Neuronal stem cell (in vitro differentiated cells): ENCODE measurements at regions not wholly inside any gene's neighbourhood (a gene's known extent, or its start where the extent isn't known, plus 50 kb on each side); places are given as distances from the start of the nearest gene placed in this dataset.
A peak's percentile ranks its signal among the peaks of the same experiment; 100 is the strongest.
"Not testable (repeated sequence)": the region's sequence is repeated elsewhere in the genome, so short reads cannot be mapped to it uniquely, and the experiment has no call there.

Source experiments
- DNase-seq: peaks from one replicate; pipeline ENCODE4 v3.0.0-alpha.2; 2013; ENCODE audit warnings: low spot score
- H2AFZ ChIP-seq: one replicate; pipeline ENCODE4 v1.6.1; 2013; ENCODE audit warnings: mild to moderate bottlenecking, low read length, inconsistent platforms
- H2AK5ac ChIP-seq: 2 replicates; pipeline ENCODE4 v1.6.1; 2013; ENCODE audit warnings: low read depth, mild to moderate bottlenecking, inconsistent platforms, low read length, moderate library complexity, mixed read lengths
- H2BK120ac ChIP-seq: 2 replicates; pipeline ENCODE4 v1.6.1; 2013; ENCODE audit warnings: low read depth, mild to moderate bottlenecking, inconsistent platforms, low read length, moderate library complexity, mixed read lengths
- H2BK12ac ChIP-seq: one replicate; pipeline ENCODE4 v1.6.1; 2013; ENCODE audit warnings: low read length, inconsistent platforms
- H2BK15ac ChIP-seq: 2 replicates; pipeline ENCODE4 v1.6.1; 2013; ENCODE audit warnings: mild to moderate bottlenecking, low read length, inconsistent platforms, mixed read lengths
- H2BK5ac ChIP-seq: one replicate; pipeline ENCODE4 v1.6.1; 2013; ENCODE audit warnings: inconsistent platforms, mild to moderate bottlenecking, low read length, moderate library complexity
- H3K14ac ChIP-seq: one replicate; pipeline ENCODE4 v1.6.1; 2013; ENCODE audit warnings: low read length, inconsistent platforms
- H3K18ac ChIP-seq: 2 replicates; pipeline ENCODE4 v1.6.1; 2013; ENCODE audit warnings: low read length, inconsistent platforms
- H3K23ac ChIP-seq: 2 replicates; pipeline ENCODE4 v1.6.1; 2013; ENCODE audit warnings: low read depth, mild to moderate bottlenecking, mixed read lengths, low read length, inconsistent platforms; ENCODE audit not compliant: poor library complexity
- H3K27ac ChIP-seq: replicated peaks from 3 replicates; pipeline ENCODE4 v1.5.1; 2013; ENCODE audit warnings: low read length, inconsistent platforms
- H3K27me3 ChIP-seq, 3 experiments: 2 replicates each; pipeline ENCODE4 v1.6.1; 2013; ENCODE audit warnings: low read length in 3 of 3, mild to moderate bottlenecking in 2 of 3, inconsistent platforms in 1 of 3, low read depth in 1 of 3, mixed read lengths in 1 of 3, moderate library complexity in 1 of 3; ENCODE audit not compliant: control insufficient read depth in 3 of 3, insufficient read depth in 3 of 3
- H3K36me3 ChIP-seq, 2 donors: replicated peaks in 1 of 2; 2 replicates each; pipeline ENCODE4 v1.6.1; 2013; ENCODE audit warnings: low read length in 2 of 2; ENCODE audit not compliant: control insufficient read depth in 2 of 2, insufficient read depth in 2 of 2
- H3K4ac ChIP-seq: 2 replicates; pipeline ENCODE4 v1.6.1; 2013; ENCODE audit warnings: inconsistent platforms, mild to moderate bottlenecking, low read length, moderate library complexity
- H3K4me1 ChIP-seq, 2 donors: 1 replicate in 1 of 2; 2 replicates in 1 of 2; pipeline ENCODE4 v1.6.1; 2013; ENCODE audit warnings: low read length in 2 of 2, low read depth in 1 of 2; ENCODE audit not compliant: control insufficient read depth in 2 of 2, insufficient read depth in 1 of 2
- H3K4me2 ChIP-seq: one replicate; pipeline ENCODE4 v1.6.1; 2013; ENCODE audit warnings: mild to moderate bottlenecking, low read length, inconsistent platforms; ENCODE audit not compliant: insufficient read depth, poor library complexity, severe bottlenecking
- H3K4me3 ChIP-seq, 2 donors: 2 replicates each; pipeline ENCODE4 v1.5.1; 2013; ENCODE audit warnings: low read length in 2 of 2, mild to moderate bottlenecking in 2 of 2, inconsistent platforms in 1 of 2, moderate library complexity in 1 of 2
- H3K79me1 ChIP-seq: one replicate; pipeline ENCODE4 v1.6.1; 2013; ENCODE audit warnings: low read depth, mild to moderate bottlenecking, inconsistent platforms, low read length, moderate library complexity
- H3K9ac ChIP-seq: one replicate; pipeline ENCODE4 v1.6.1; 2013; ENCODE audit warnings: mild to moderate bottlenecking, low read depth, low read length, inconsistent platforms; ENCODE audit not compliant: poor library complexity
- H3K9me3 ChIP-seq, 2 donors: replicated peaks in 1 of 2; 2 replicates each; pipeline versions ENCODE3 to v1.6.1; 2013; ENCODE audit warnings: low read length in 2 of 2, mild to moderate bottlenecking in 2 of 2, inconsistent platforms in 1 of 2, low read depth in 1 of 2, mixed read lengths in 1 of 2, moderate library complexity in 1 of 2; ENCODE audit not compliant: control insufficient read depth in 2 of 2, insufficient read depth in 1 of 2
- H4K8ac ChIP-seq: one replicate; pipeline ENCODE4 v1.6.1; 2013; ENCODE audit warnings: low read depth, mild to moderate bottlenecking, inconsistent platforms, low read length, moderate library complexity
- H4K91ac ChIP-seq: one replicate; pipeline ENCODE4 v1.6.1; 2013; ENCODE audit warnings: low read length, low read depth, mild to moderate bottlenecking, inconsistent platforms; ENCODE audit not compliant: poor library complexity
- WGBS, 2 donors: extraction: QIAGEN DNeasy Blood & Tissue Kit; methylation state at CpG; one replicate each; pipeline ENCODE4 v1.1.7; 2013; ENCODE audit warnings: missing lambda C conversion rate in 2 of 2, mixed read lengths in 1 of 2; ENCODE audit not compliant: insufficient read length in 2 of 2, insufficient replicate concordance in 1 of 2; ENCODE audit errors: extremely low coverage in 2 of 2; 5-methylcytosine and 5-hydroxymethylcytosine counted together

DNA sequence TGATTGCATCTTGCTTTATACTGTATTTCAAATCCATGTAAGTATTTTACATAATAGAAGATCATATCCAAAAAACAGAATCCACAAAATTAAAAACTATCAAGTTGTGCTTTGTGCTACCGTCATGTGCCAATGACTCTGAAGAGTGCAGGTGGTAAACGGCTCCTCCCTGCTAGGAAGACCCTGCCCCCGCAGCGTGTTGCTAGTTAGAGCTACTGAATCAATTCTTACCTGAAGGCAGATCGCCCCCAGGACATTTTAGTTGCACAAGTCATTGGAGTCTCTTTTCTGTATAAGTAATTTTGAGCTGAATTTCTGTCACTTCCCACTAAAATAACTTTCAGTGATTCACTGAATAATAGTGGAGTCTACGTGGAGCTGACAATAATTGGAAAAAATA lies 599.5 kb upstream of the ZFP42 start:
- Histone ChIP-seq H4K91ac (no peak overlapping the region), H2BK5ac (no peak overlapping the region), H3K4me2 (no peak overlapping the region), H3K27me3 (no peaks in the 10 kb centered on the region), H3K4me3 (no peak overlapping the region), H3K79me1 (no peaks in the 10 kb centered on the region), H3K14ac (no peak overlapping the region), H3K9me3 (no peaks in the 10 kb centered on the region), H3K4me1 (no peaks in the 10 kb centered on the region), H2BK15ac (no peak overlapping the region), H3K4ac (no peak overlapping the region), H3K36me3 (no peaks in the 10 kb centered on the region), H3K23ac (no peak overlapping the region), H2AFZ (no peak overlapping the region), H3K9ac (no peak overlapping the region), H4K8ac (no peak overlapping the region), H2AK5ac (no peak overlapping the region), H2BK120ac (no peak overlapping the region), H3K27ac (no peak overlapping the region), H3K18ac (no peak overlapping the region), H2BK12ac (no peak overlapping the region)
- no CpG with 5 or more reads among the region's 6 CpGs for WGBS, 2 donors
- no peak for DNase-seq

DNA sequence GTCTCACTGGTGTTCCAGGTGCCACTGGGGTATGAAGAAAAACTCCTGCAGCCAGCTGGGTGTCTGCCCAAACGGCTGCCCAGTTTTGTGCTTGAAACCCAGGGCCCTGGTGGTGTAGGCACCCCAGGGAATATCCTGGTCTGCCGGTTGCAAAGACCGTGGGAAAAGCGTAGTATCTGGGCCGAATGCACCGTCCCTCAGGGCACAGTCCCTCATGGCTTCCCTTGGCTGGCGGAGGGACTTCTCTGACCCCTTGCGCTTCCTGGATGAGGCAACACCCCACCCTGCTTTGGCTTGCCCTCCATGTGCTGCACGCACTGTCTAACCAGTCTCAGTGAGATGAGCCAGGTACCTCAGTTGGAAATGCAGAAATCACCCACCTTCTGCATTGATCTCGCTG lies 587.1 kb upstream of the ZFP42 start:
- H2BK15ac ChIP-seq, H3K4me2 ChIP-seq, DNase-seq, H2AFZ ChIP-seq, H2BK5ac ChIP-seq, H3K4me3 ChIP-seq, H3K4me1 ChIP-seq, H2BK120ac ChIP-seq, H3K23ac ChIP-seq, H2AK5ac ChIP-seq, H2BK12ac ChIP-seq, H3K9ac ChIP-seq, H3K27me3 ChIP-seq, H3K4ac ChIP-seq, H3K27ac ChIP-seq, H3K9me3 ChIP-seq, H4K8ac ChIP-seq, H3K79me1 ChIP-seq, H3K36me3 ChIP-seq, H3K14ac ChIP-seq, H4K91ac ChIP-seq: not testable (repeated sequence)
- peak overlapping the region; percentile 76 for H3K18ac ChIP-seq
- WGBS, 2 donors, result no CpG with 5 or more reads among the region's 10 CpGs

DNA sequence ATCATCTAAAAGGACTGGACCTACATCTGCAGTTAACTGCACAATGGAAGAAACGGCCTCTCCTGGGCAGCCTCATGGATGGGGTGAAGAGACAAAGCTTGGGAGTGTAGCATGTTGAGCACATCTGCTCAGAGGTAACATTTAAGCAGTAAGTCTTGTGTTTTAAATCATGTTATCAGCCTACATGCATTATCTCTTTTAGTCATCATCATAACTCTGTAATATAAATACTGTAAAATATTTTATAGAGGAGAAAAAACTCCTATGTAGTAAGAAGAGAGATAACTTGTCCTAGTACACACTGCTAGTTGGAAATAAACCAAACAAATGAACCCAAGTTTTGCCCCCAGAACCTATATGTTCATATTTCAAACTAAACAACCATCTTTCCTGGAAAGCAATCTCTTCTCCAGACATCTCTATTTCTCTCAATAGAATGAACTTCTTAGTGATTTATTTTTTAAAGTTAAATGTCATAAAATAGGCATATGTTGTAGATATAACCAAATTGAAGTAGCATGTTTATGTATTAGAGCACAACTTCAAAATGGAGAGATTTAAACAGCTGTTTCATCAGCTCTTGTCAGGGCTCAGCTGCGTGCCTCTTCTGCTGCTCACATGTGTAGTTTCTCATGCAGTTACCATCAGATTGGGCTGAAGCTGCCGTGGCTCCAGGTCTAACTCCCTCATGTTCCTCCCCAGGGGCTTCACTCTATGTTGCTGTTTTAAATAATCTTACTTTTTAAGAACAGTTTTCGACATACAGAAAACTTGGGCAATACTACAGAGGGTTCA lies 581.8 kb upstream of the ZFP42 start:
- Histone ChIP-seq H2BK15ac (no peak overlapping the region), H3K14ac (no peak overlapping the region), H3K9me3 (no peaks in the 10 kb centered on the region), H3K23ac (no peak overlapping the region), H2AK5ac (no peak overlapping the region), H3K36me3 (no peaks in the 10 kb centered on the region), H3K4me3 (no peak overlapping the region), H3K4ac (no peak overlapping the region), H3K9ac (no peak overlapping the region), H3K27me3 (no peaks in the 10 kb centered on the region), H3K18ac (no peak overlapping the region), H2AFZ (no peak overlapping the region), H2BK120ac (no peak overlapping the region), H4K8ac (no peak overlapping the region), H4K91ac (no peak overlapping the region), H3K4me2 (no peak overlapping the region), H2BK12ac (no peak overlapping the region), H3K27ac (no peak overlapping the region), H3K79me1 (no peaks in the 10 kb centered on the region), H2BK5ac (no peak overlapping the region), H3K4me1 (no peaks in the 10 kb centered on the region)
- no CpG with 5 or more reads among the region's 4 CpGs for WGBS, 2 donors
- DNase-seq, result no peak

DNA sequence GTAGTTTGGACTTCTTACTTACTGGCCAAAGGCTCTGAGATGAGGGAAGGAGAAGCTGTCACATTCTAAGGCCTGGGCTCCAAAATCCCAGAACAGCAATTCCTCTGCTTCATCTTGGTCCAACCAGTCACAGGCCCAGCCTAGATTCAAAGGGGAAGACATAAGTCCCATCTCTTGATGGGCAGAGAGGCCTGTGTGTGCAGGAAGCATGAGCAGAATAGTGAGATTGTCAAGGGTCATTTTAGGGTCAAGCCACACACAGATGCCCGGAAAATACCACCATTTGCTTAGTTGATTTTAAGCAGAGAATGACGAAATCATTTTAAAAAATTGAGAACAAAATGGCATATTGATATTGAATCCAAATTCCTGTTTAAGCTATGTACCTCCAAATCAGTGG lies 580.9 kb upstream of the ZFP42 start:
- WGBS, 2 donors, result no CpG with 5 or more reads among the region's 2 CpGs
- Histone ChIP-seq H3K9me3 (no peaks in the 10 kb centered on the region), H2AFZ (no peak overlapping the region), H3K14ac (no peak overlapping the region), H3K27ac (no peak overlapping the region), H3K18ac (no peak overlapping the region), H3K4ac (no peak overlapping the region), H2AK5ac (no peak overlapping the region), H3K9ac (peak overlapping the region; percentile 21), H3K4me2 (no peak overlapping the region), H2BK5ac (no peak overlapping the region), H3K23ac (no peak overlapping the region), H4K91ac (no peak overlapping the region), H3K4me3 (no peak overlapping the region), H2BK12ac (no peak overlapping the region), H4K8ac (no peak overlapping the region), H3K4me1 (no peaks in the 10 kb centered on the region), H3K36me3 (no peaks in the 10 kb centered on the region), H3K27me3 (no peaks in the 10 kb centered on the region), H2BK15ac (no peak overlapping the region), H3K79me1 (no peaks in the 10 kb centered on the region), H2BK120ac (no peak overlapping the region)
- DNase-seq, result no peak
